Subcutaneous abdominal adipose tissue (tissue), 5 donors: ENCODE measurements at regions not wholly inside any gene's neighbourhood (a gene's known extent, or its start where the extent isn't known, plus 50 kb on each side); places are given as distances from the start of the nearest gene placed in this dataset.
"Not testable (repeated sequence)": the region's sequence is repeated elsewhere in the genome, so short reads cannot be mapped to it uniquely, and the experiment has no call there.

Experiments used
- H3K27ac ChIP-seq: one replicate; pipeline ENCODE4 v1.7.0; 2013; ENCODE audit warnings: low read depth, mild to moderate bottlenecking, inconsistent platforms, low read length, moderate library complexity
- H3K27me3 ChIP-seq, 5 donors: one replicate each; pipeline ENCODE4 v1.7.0; 2013; ENCODE audit warnings: low read length in 5 of 5, inconsistent platforms in 1 of 5; ENCODE audit not compliant: control insufficient read depth in 5 of 5, insufficient read depth in 4 of 5
- H3K36me3 ChIP-seq, 5 donors: one replicate each; pipeline ENCODE4 v1.7.0; 2013; ENCODE audit warnings: low read length in 5 of 5; ENCODE audit not compliant: control insufficient read depth in 5 of 5, insufficient read depth in 5 of 5
- H3K4me1 ChIP-seq, 5 donors: one replicate each; pipeline ENCODE4 v1.7.0; 2013; ENCODE audit warnings: low read length in 5 of 5, mild to moderate bottlenecking in 3 of 5, moderate library complexity in 1 of 5; ENCODE audit not compliant: control insufficient read depth in 5 of 5, insufficient read depth in 5 of 5
- H3K4me3 ChIP-seq, 5 donors: one replicate each; pipeline ENCODE4 v1.7.0; 2013; ENCODE audit warnings: low read length in 5 of 5, low read depth in 1 of 5
- H3K9ac ChIP-seq, 5 donors: one replicate each; pipeline ENCODE4 v1.7.0; 2013; ENCODE audit warnings: low read length in 5 of 5, mild to moderate bottlenecking in 4 of 5, moderate library complexity in 3 of 5
- H3K9me3 ChIP-seq, 5 donors: one replicate each; pipeline ENCODE4 v1.7.0; 2013; ENCODE audit warnings: low read length in 5 of 5; ENCODE audit not compliant: control insufficient read depth in 5 of 5
- donor health status: healthy.
- donor health status: healthy.
- donor health status: healthy.
- donor health status: healthy.
- donor health status: healthy.

DNA sequence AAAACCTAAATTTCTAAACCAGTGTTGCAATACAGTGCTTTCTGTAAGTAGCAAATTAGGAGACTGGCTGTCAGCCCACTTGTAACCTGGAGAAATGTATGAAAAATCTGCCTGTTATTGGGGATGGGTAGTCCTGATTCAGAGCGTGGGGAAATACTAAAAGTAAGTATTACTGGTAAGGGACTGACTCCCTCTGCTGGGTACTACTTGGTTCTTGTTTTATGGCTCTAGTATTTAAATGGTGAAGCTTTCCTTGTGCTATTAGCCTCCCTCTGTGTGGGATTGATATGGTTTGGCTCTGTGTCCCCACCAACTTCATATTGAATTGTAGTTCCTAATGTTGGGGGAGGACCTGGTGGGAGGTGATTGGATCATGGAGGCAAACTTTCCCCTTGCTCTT lies 886.1 kb downstream of the SORCS1 start:
- no peak overlapping the region for H3K9ac ChIP-seq
- H3K4me1 ChIP-seq = no peaks in the 10 kb centered on the region
- H3K9me3 ChIP-seq = no peaks in the 10 kb centered on the region
- no peak overlapping the region for H3K27ac ChIP-seq
- H3K4me3 ChIP-seq = no peak overlapping the region
- no peaks in the 10 kb centered on the region for H3K36me3 ChIP-seq
- no peaks in the 10 kb centered on the region for H3K27me3 ChIP-seq

DNA sequence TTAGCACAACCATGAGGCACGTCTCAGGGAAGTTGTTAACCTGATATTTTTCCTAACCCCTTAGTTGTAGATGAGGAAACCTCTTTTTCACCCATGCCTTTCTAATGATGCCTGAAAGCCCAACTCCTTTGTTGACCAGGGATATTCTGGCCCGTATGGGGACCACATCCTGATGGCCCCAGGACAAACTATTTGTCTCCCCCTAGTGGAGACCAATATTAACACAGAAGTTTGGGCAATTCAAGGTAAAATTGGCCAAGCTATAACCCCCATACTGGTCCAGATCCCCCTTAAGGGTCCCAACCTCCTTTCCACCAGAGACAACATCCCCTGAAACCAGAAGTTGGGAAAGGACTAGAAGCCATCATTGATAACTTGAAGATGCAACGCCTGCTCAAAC lies 893.3 kb downstream of the SORCS1 start:
- Histone ChIP-seq H3K4me3 (no peak overlapping the region), H3K9me3 (peaks cover 0 to 4% (median 2%) of the 10 kb centered on the region in 5 donors), H3K4me1 (no peaks in the 10 kb centered on the region), H3K27me3 (no peaks in the 10 kb centered on the region), H3K27ac (no peak overlapping the region), H3K36me3 (no peaks in the 10 kb centered on the region), H3K9ac (no peak overlapping the region)

DNA sequence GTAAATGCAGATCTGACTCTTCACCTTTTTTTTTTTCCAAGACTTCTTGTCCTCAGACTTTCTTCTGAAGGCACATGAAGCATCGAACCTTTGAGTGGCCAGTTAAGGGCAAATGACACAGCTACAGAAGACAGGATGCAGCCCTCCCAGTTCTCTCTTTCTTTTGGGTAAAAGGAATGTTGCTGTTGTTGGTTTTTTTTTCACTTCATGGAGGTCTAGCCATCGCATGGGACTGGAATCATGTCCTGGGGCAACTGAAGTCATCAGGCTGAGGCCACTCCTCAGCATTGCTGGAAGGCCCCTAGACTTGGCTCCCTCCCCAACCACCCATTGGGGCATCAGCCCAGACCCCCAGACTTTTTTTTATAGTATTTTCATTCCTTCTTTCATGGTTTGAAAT lies 896.5 kb downstream of the SORCS1 start:
- Histone ChIP-seq H3K9me3 (peaks cover 0 to 4% (median 2%) of the 10 kb centered on the region in 5 donors), H3K4me3 (no peak overlapping the region), H3K27ac (no peak overlapping the region), H3K27me3 (no peaks in the 10 kb centered on the region), H3K36me3 (no peaks in the 10 kb centered on the region), H3K4me1 (no peaks in the 10 kb centered on the region), H3K9ac (no peak overlapping the region)

DNA sequence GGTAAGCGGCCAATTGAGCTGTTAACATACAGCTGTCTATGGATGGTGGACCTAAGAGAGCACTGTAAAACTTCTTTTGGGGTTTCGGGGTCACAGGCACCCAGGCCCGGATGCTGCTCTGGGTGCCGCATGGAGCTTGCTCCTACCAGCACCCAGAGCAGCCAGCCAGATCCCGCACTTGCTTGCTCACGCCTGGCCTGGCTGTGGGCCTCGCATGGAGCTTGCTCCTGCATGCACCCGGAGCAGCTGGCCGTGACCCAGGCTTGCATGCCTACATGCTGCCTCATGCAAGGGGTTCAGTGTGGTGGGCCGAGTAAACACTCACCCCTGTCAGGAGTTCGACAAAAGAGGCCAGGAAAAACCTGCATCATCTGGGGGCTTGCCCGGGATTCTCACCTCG lies 896.9 kb downstream of the SORCS1 start:
- no peak overlapping the region for H3K9ac ChIP-seq

DNA sequence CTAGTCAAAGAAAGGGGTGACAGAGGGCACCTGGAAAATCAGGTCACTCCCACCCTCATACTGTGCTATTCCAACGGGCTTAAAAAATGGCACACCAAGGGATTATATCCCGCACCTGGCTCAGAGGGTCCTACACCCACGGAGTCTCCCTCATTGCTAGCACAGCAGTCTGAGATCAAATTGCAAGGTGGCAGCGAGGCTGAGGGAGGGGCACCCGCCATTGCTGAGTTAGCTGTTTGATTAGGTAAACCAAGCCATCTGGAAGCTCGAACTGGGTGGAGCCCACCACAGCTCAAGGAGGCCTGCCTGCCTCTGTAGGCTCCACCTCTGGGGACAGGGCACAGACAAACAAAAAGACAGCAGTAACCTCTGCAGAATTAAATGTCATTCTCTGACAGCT lies 907.1 kb downstream of the SORCS1 start:
- H3K4me1 ChIP-seq, H3K36me3 ChIP-seq, H3K4me3 ChIP-seq, H3K27ac ChIP-seq, H3K9ac ChIP-seq, H3K27me3 ChIP-seq, H3K9me3 ChIP-seq: not testable (repeated sequence)

More for the DNA sequence above, 896.9 kb downstream of the SORCS1 start:
- no peaks in the 10 kb centered on the region for H3K36me3 ChIP-seq
- H3K9me3 ChIP-seq = peaks cover 0 to 4% (median 2%) of the 10 kb centered on the region in 5 donors
- no peak overlapping the region for H3K27ac ChIP-seq
- no peaks in the 10 kb centered on the region for H3K27me3 ChIP-seq
- H3K4me3 ChIP-seq = no peak overlapping the region
- H3K4me1 ChIP-seq = no peaks in the 10 kb centered on the region

DNA sequence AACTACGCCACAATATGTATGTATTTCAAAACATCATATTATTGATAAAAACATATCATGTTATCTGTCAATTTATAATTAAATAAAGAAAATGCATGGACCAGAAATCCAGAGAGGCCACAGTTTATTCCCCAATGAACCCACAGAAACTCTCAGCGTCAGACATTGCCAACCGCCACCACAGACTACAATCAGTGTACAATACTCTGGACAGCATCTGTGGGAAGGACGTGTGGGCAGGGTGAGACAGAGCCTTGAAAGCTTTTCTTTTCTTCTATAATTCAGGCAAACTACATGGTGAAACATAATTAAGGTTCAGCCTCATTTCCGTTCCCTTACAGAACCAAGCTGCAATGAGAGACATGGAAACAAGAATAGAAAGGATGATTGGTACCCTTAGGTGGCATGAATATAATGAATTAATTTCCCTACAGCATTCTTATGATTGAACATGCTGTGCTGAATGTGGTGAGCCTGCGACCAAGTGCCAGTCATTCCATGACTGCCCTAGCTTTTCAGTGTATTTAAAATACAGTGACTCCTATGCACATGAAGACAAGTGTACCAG lies 909.3 kb downstream of the SORCS1 start:
- Histone ChIP-seq H3K36me3 (no peaks in the 10 kb centered on the region), H3K27ac (no peak overlapping the region), H3K4me1 (no peaks in the 10 kb centered on the region), H3K9me3 (no peaks in the 10 kb centered on the region), H3K4me3 (no peak overlapping the region), H3K9ac (no peak overlapping the region), H3K27me3 (no peaks in the 10 kb centered on the region)

DNA sequence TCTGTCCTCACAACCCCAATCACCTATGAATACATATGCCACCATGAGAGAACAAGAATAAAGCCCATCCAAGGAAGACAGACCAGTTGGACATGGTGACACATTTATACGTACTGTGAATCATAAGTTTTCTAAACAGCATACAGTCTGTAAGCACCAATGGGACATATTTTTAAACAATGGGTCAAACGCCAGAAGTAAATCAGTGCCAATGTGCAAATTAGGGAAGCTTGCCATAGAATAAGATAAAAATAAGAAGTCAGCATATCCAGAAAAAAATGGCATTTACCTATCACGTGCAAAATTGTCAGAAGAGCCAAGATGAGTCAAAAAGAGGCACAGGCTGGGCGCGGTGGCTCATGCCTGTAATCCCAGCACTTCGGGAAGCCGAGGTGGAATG lies 910.4 kb downstream of the SORCS1 start:
- Histone ChIP-seq H3K36me3 (no peaks in the 10 kb centered on the region), H3K27me3 (no peaks in the 10 kb centered on the region), H3K4me3 (no peak overlapping the region), H3K9ac (no peak overlapping the region), H3K9me3 (no peaks in the 10 kb centered on the region), H3K27ac (no peak overlapping the region), H3K4me1 (no peaks in the 10 kb centered on the region)

DNA sequence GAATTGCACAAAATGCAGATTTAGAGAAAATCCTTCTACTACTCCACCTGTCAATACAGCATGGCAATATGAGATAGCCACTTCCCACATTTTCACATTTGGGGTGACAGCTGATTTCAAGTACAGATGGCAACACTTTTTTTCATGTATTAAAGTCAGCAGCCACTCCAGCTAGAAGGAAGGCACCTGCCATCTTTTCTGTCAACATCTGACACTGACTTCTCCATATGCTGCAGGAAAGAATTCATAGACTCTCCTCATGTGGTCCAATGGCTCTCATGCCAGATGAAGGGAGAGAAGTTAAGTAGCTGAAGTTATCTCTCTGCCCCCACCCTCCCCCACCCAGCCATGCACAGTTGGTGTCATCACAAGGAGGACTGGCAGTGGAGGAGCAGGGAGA lies 912.0 kb downstream of the SORCS1 start:
- H3K4me3 ChIP-seq = no peak overlapping the region
- no peak overlapping the region for H3K9ac ChIP-seq
- no peaks in the 10 kb centered on the region for H3K36me3 ChIP-seq
- H3K9me3 ChIP-seq = no peaks in the 10 kb centered on the region
- no peak overlapping the region for H3K27ac ChIP-seq
- H3K4me1 ChIP-seq = no peaks in the 10 kb centered on the region
- H3K27me3 ChIP-seq = no peaks in the 10 kb centered on the region

DNA sequence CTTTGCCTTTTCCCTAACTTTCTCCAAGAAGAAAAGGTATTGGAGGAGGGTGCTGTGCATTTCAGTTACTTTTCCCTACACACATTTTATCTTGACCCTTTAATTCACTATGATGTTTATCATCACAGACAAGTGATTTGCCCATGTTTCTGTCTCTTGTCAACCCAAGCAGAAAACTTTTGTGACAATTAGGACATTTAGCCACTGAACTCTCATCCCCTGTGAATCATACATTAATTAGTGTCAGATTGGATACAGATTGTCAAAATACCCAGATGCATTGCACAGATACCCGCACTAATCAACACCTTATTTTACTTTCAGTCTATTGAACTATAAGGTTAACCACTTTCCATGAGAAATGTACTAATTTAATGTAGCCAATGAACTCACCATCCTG lies 912.9 kb downstream of the SORCS1 start:
- Histone ChIP-seq H3K9me3 (no peaks in the 10 kb centered on the region), H3K27me3 (no peaks in the 10 kb centered on the region), H3K9ac (no peak overlapping the region), H3K36me3 (no peaks in the 10 kb centered on the region), H3K27ac (no peak overlapping the region), H3K4me1 (no peaks in the 10 kb centered on the region), H3K4me3 (no peak overlapping the region)

DNA sequence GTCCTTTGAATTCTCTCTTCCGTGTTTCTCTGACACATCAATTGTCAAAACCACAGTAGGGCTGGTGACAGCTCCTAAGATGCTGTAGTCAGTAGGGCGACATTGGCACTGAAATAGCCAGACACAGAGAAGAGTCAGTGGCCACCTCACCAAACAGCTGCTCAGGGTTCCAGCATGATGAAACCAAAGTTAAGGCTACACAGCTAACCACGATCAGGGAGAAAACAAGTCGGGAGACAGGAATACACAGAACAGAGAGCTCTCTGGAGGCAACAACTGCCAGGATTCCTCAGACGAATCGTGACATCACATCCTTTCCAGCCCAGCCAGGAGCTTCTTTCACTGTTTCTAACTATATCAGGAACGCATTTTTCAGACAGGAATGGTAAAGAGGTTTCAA lies 922.2 kb downstream of the SORCS1 start:
- Histone ChIP-seq H3K4me1 (no peaks in the 10 kb centered on the region), H3K27ac (no peak overlapping the region), H3K36me3 (no peaks in the 10 kb centered on the region), H3K4me3 (no peak overlapping the region), H3K9me3 (peaks cover 0 to 4% (median 0%) of the 10 kb centered on the region in 5 donors), H3K9ac (no peak overlapping the region), H3K27me3 (no peaks in the 10 kb centered on the region)

DNA sequence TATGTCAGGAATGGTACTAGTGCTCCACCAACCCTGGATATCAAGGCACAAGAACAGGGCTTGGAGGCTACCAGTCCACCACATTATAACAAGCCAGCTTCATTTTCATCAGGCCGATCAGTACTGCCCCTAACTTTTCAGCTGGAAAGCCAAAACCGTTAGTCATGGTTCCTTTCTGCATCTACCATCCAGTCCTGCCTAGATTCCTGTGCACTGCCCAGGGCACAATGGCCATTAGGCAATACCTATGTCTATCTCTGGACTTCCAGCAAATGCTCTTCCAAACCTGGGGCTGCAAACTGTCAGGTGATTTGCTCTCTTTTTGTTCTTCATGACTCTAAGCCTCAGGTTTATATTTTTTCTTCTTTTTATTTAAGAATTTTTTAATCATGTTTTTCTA lies 937.7 kb downstream of the SORCS1 start:
- Histone ChIP-seq H3K4me1 (no peaks in the 10 kb centered on the region), H3K27ac (no peak overlapping the region), H3K9ac (no peak overlapping the region), H3K36me3 (no peaks in the 10 kb centered on the region), H3K9me3 (no peaks in the 10 kb centered on the region), H3K27me3 (no peaks in the 10 kb centered on the region), H3K4me3 (no peak overlapping the region)
